GM10248 (cell line): ENCODE measurements at regions not wholly inside any gene's neighbourhood (a gene's known extent, or its start where the extent isn't known, plus 50 kb on each side); places are given as distances from the start of the nearest gene placed in this dataset.
"Not testable (repeated sequence)": the region's sequence is repeated elsewhere in the genome, so short reads cannot be mapped to it uniquely, and the experiment has no call there.

Experiments
- CTCF ChIA-PET: fragments of 300-600 bp; sonication (Branson Sonifier 250); formaldehyde crosslinking; extraction: SDS; loops from one replicate; lab custom pipeline; 2021; ENCODE audit warnings: antibody characterized with exemption; lab: Yijun Ruan, JAX
- POLR2A ChIA-PET: fragments of 350-650 bp; sonication (Branson Sonifier 250); formaldehyde crosslinking; extraction: SDS; loops from one replicate; lab custom pipeline; 2020; ENCODE audit warnings: antibody characterized with exemption; lab: Yijun Ruan, JAX
- DNase-seq: peaks from one replicate; pipeline ENCODE4 v3.0.0; 2012; ENCODE audit errors: extremely low spot score
- TF ChIP-seq, protein P1 (sequence below): IDR thresholded peaks from 2 replicates; pipeline ENCODE4 v1.5.1; 2012; ENCODE audit warnings: mild to moderate bottlenecking, low read depth; ENCODE audit errors: extremely low read depth, missing control alignments, control extremely low read depth

GRCh38 chr4:44538534-44538933 is 89.9 kb upstream of the KCTD8 start:
- POLR2A ChIA-PET = no interaction called here
- CTCF ChIA-PET = no interaction called here
- no peak for DNase-seq
- TF ChIP-seq, protein P1, sequence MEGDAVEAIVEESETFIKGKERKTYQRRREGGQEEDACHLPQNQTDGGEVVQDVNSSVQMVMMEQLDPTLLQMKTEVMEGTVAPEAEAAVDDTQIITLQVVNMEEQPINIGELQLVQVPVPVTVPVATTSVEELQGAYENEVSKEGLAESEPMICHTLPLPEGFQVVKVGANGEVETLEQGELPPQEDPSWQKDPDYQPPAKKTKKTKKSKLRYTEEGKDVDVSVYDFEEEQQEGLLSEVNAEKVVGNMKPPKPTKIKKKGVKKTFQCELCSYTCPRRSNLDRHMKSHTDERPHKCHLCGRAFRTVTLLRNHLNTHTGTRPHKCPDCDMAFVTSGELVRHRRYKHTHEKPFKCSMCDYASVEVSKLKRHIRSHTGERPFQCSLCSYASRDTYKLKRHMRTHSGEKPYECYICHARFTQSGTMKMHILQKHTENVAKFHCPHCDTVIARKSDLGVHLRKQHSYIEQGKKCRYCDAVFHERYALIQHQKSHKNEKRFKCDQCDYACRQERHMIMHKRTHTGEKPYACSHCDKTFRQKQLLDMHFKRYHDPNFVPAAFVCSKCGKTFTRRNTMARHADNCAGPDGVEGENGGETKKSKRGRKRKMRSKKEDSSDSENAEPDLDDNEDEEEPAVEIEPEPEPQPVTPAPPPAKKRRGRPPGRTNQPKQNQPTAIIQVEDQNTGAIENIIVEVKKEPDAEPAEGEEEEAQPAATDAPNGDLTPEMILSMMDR = no peak

DNA sequence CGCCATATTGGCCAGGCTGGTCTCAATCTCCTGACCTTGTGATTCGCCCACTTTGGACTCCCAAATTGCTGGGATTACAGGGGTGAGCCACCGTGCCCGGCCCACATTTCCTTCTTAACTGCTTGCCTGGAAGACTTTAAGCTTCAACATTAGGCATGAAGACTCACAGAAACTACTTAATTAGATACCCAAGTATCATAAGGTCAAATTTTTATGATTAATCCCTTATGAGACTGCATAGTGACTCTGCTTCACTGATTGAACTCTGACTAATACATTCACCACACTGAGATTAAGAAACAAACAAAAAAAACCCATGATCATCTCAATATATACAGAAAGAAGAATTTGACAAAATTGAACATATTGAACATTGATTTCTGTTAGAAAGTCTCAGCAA is 87.4 kb upstream of the KCTD8 start:
- no peak for DNase-seq
- TF ChIP-seq, protein P1 = no peak
- ChIA-PET CTCF (no interaction called here), POLR2A (no interaction called here)

- ChIA-PET POLR2A (no interaction called here), CTCF (interaction anchor here (1.4 kb wide), 1 partner anchor 12 kb away, joined by 3 read pairs; no protein-coding TSS in a partner anchor)
- DNase-seq = no peak
Measured at GRCh38 chr4:44532851-44533250, 84.2 kb upstream of the KCTD8 start.

DNA sequence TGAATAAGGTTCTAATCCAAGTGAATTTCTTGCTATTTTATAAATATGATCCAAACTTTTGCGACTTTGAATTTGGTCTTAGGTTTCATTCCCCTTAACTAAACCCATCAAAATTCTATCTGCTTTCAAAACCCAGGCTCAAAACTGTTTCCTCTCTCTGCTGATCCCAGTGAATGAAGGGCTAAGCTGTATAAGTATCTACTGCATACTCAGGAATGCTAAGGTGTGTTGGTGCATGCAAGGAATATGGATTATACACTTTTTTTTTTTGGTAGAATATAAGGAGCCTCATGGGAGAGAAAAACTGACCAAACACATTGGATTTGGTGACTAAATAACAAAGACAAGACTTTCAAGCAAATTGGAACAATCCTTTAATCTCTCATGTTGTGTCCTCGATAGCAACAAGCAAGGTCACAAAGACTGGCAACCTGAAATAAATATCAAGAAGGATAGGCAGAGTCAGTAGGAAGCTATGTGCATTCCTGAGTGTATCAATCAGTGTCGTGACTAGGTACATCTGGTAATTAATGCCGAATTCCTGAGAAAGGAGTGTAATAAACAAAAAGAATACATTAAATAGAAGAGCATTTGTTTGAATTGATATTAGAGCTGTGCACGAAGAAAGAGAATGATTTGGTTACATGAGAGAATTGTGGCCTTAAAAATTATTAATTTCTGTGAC is 74.3 kb upstream of the KCTD8 start:
- DNase-seq = no peak
- TF ChIP-seq, protein P1 = no peak
- ChIA-PET POLR2A (no interaction called here), CTCF (interaction anchor here (0.9 kb wide), 1 partner anchor 9 kb away, joined by 3 read pairs; no protein-coding TSS in a partner anchor)

More at GRCh38 chr4:44532851-44533250, 84.2 kb upstream of the KCTD8 start:
- TF ChIP-seq, protein P1 = no peak

DNA sequence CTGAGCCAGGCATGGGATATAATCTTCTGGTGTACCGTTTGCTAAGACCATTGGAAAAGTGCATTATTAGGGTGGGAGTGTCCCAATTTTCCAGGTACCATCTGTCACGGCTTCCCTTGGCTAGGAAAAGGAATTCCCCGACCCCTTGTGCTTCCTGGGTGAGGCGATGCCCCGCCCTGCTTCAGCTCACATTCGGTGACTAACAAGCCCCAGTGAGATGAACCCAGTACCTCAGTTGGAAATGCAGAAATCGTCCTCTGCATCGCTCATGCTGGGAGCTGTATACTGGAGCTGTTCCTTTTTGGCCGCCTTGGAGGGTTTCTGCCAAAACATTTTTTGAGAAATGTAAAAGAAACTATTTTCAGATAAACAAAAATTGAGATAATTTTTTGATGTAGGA is 53.6 kb upstream of the KCTD8 start:
- CTCF ChIA-PET = interaction anchor here (0.9 kb wide), 1 partner anchor 9 kb away, joined by 3 read pairs; no protein-coding TSS in a partner anchor
- POLR2A ChIA-PET = not testable (repeated sequence)

More for the DNA sequence above, 53.6 kb upstream of the KCTD8 start:
- DNase-seq = not testable (repeated sequence)
